ENCODE measurements at regions not wholly inside any gene's neighbourhood (a gene's known extent, or its start where the extent isn't known, plus 50 kb on each side); places are given as distances from the start of the nearest gene placed in this dataset.

DNA sequence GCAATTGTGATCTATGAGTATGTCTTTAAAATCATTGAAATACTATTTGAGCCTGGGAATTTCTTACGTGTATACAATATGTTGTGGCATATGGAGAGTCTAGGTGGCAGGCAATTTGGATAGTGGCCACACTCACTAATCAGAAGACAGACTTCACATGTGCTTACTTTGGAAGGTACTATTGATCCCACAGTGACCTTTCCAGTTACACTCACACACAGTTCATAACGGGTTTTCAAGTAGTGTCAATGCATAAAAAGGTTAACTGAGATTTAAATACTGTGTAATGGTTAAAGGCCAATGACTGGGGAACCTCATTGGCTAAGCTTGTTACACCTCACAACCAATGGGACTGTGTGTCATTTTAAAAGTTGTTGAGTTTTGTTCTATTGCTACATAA is 783.2 kb downstream of the RPA4 start:
- TF ChIP-seq FOS (IDR thresholded peaks at IDR 0.05; ENCODE audit: borderline replicate concordance, insufficient read depth, low read length) = no peak
- TF ChIP-seq, protein P1, sequence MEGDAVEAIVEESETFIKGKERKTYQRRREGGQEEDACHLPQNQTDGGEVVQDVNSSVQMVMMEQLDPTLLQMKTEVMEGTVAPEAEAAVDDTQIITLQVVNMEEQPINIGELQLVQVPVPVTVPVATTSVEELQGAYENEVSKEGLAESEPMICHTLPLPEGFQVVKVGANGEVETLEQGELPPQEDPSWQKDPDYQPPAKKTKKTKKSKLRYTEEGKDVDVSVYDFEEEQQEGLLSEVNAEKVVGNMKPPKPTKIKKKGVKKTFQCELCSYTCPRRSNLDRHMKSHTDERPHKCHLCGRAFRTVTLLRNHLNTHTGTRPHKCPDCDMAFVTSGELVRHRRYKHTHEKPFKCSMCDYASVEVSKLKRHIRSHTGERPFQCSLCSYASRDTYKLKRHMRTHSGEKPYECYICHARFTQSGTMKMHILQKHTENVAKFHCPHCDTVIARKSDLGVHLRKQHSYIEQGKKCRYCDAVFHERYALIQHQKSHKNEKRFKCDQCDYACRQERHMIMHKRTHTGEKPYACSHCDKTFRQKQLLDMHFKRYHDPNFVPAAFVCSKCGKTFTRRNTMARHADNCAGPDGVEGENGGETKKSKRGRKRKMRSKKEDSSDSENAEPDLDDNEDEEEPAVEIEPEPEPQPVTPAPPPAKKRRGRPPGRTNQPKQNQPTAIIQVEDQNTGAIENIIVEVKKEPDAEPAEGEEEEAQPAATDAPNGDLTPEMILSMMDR (IDR thresholded peaks at IDR 0.05; ENCODE audit: extremely low read depth in 1 of 2, insufficient read depth in 1 of 2, low read depth in 1 of 2, low read length in 2 of 2) = no peak
- TF ChIP-seq MYC (IDR thresholded peaks at IDR 0.05; ENCODE audit: low read depth, low read length) = no peak
- TF ChIP-seq GATA2 (IDR thresholded peaks at IDR 0.05; ENCODE audit: insufficient read depth, insufficient read length, low read depth, low read length) = no peak
- TF ChIP-seq, protein P2, sequence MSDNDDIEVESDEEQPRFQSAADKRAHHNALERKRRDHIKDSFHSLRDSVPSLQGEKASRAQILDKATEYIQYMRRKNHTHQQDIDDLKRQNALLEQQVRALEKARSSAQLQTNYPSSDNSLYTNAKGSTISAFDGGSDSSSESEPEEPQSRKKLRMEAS (IDR thresholded peaks at IDR 0.05; ENCODE audit: insufficient read depth, insufficient read length) = no peak
- no peak for TF ChIP-seq POLR2AphosphoS5 (IDR thresholded peaks at IDR 0.05; ENCODE audit: insufficient read depth, low read depth, low read length)
- no peak for TF ChIP-seq JUN (IDR thresholded peaks at IDR 0.05; ENCODE audit: borderline replicate concordance, insufficient read depth, insufficient read length, low read depth)
- no peak for TF ChIP-seq EZH2 (IDR thresholded peaks at IDR 0.05; ENCODE audit: borderline replicate concordance, low read depth, low read length, severe bottlenecking)
- FAIRE-seq (no peak), DNase-seq (ENCODE audit: low read depth, low spot score) (no peak)
- Histone ChIP-seq H3K9me1 (replicated peaks; ENCODE audit: control insufficient read depth, extremely low read depth, insufficient read depth, low read length) (no peaks in the 10 kb centered on the region), H3K9me3 (replicated peaks; ENCODE audit: control insufficient read depth, insufficient read depth, low read length) (no peaks in the 10 kb centered on the region), H3K9ac (replicated peaks; ENCODE audit: extremely low read depth, insufficient read depth, low read length) (no peak overlapping the region), H3K27me3 (ENCODE audit: control insufficient read depth in 2 of 2, insufficient read depth in 2 of 2, low read length in 2 of 2) (no peaks in the 10 kb centered on the region), H3K4me2 (ENCODE audit: insufficient read depth, low read length) (no peak overlapping the region), H3K4me1 (ENCODE audit: control insufficient read depth, extremely low read depth, insufficient read depth, low read length) (no peaks in the 10 kb centered on the region), H4K20me1 (replicated peaks; ENCODE audit: control insufficient read depth, extremely low read depth, insufficient read depth, low read length) (no peaks in the 10 kb centered on the region), H3K4me3 (replicated peaks in 1 of 3; ENCODE audit: insufficient read depth in 1 of 3, low read depth in 1 of 3, low read length in 3 of 3) (no peak overlapping the region), H3K79me2 (ENCODE audit: control insufficient read depth, insufficient read depth, low read length) (no peaks in the 10 kb centered on the region), H2AFZ (ENCODE audit: low read depth, low read length) (no peak overlapping the region), H3K27ac (ENCODE audit: insufficient read depth, low read depth, low read length) (no peak overlapping the region), H3K36me3 (ENCODE audit: control insufficient read depth in 2 of 2, extremely low read depth in 1 of 2, insufficient read depth in 2 of 2, low read length in 2 of 2) (no peaks in the 10 kb centered on the region)
- CTCF ChIA-PET = no interaction called here
- dilution Hi-C loops (cut with MboI; ENCODE audit: extremely low pct_ligation_motif_present, low sequenced_read_pairs) (no loop called here), intact Hi-C loops (cut with micrococcal nuclease) (no loop called here)
- BruUV-seq (replicated peaks) = no TSS peak
- POLR2A ChIA-PET = no interaction called here
